H1 (cell line): ENCODE measurements at regions not wholly inside any gene's neighbourhood (a gene's known extent, or its start where the extent isn't known, plus 50 kb on each side); places are given as distances from the start of the nearest gene placed in this dataset.

ENCODE experiments used
- CTCF ChIA-PET: fragments of 300-600 bp; sonication (Branson Sonifier 250); formaldehyde crosslinking; loops from one replicate; lab custom pipeline; 2021; ENCODE audit not compliant: partially characterized antibody; lab: Charles Lee
- POLR2A ChIA-PET: fragments of 300-600 bp; sonication (Branson Sonifier 250); formaldehyde crosslinking; loops from one replicate; lab custom pipeline; 2021; ENCODE audit warnings: inconsistent platforms; ENCODE audit not compliant: partially characterized antibody; lab: Charles Lee
- DNase-seq, 2 experiments: peaks; one replicate each; pipeline versions ENCODE4 v3.0.0 to v3.0.0-alpha.2; 2010 to 2022; ENCODE audit warnings: low spot score in 2 of 2, low read depth in 1 of 2, mixed read lengths in 1 of 2
- FAIRE-seq: peaks from 2 replicates; lab custom pipeline; 2011; peaks lifted over from hg19 to GRCh38; lab: Jason Lieb, UNC
- H2AFZ ChIP-seq: 2 replicates; pipeline ENCODE4 v1.8.1; 2012; ENCODE audit warnings: low read length, inconsistent platforms
- H2AK5ac ChIP-seq: 2 replicates; pipeline ENCODE4 v1.6.1; 2013; ENCODE audit warnings: low read depth, low read length
- H2BK120ac ChIP-seq: replicated peaks from 2 replicates; pipeline ENCODE3; 2013; ENCODE audit warnings: low read depth, low read length, inconsistent platforms
- H2BK12ac ChIP-seq: 2 replicates; pipeline ENCODE4 v1.6.1; 2013; ENCODE audit warnings: low read depth, low read length
- H2BK15ac ChIP-seq: 2 replicates; pipeline ENCODE4 v1.6.1; 2013; ENCODE audit warnings: low read length
- H2BK20ac ChIP-seq: 2 replicates; pipeline ENCODE4 v1.6.1; 2013; ENCODE audit warnings: low read length
- H2BK5ac ChIP-seq: 2 replicates; pipeline ENCODE4 v1.6.1; 2013; ENCODE audit warnings: low read depth, low read length
- H3K14ac ChIP-seq: 2 replicates; pipeline ENCODE4 v1.6.1; 2013; ENCODE audit warnings: inconsistent platforms; ENCODE audit not compliant: insufficient read length
- H3K18ac ChIP-seq: 2 replicates; pipeline ENCODE4 v1.6.1; 2013; ENCODE audit warnings: low read length; ENCODE audit errors: extremely low read depth
- H3K23ac ChIP-seq: 2 replicates; pipeline ENCODE4 v1.6.1; 2013; ENCODE audit warnings: inconsistent platforms; ENCODE audit not compliant: insufficient read length
- H3K23me2 ChIP-seq: 2 replicates; pipeline ENCODE4 v1.6.1; 2013; ENCODE audit warnings: low read depth, low read length
- H3K27ac ChIP-seq: 2 replicates; pipeline ENCODE4 v1.6.1; 2011; ENCODE audit warnings: low read depth, low read length, inconsistent platforms
- H3K27me3 ChIP-seq, 4 experiments: replicated peaks in 1 of 4; 1 replicate in 1 of 4; 2 replicates in 3 of 4; pipeline versions ENCODE4 v1.6.1 to v1.8.1; 2011 to 2013; ENCODE audit warnings: low read length in 3 of 4, mild to moderate bottlenecking in 3 of 4, inconsistent platforms in 2 of 4, mixed read lengths in 2 of 4, moderate library complexity in 1 of 4; ENCODE audit not compliant: control insufficient read depth in 3 of 4, insufficient read depth in 3 of 4; ENCODE audit errors: extremely low read depth in 1 of 4
- H3K36me3 ChIP-seq, 4 experiments: 2 replicates each; pipeline versions ENCODE4 v1.6.1 to v1.8.1; 2011 to 2013; ENCODE audit warnings: mild to moderate bottlenecking in 4 of 4, low read length in 3 of 4, moderate library complexity in 2 of 4, control low read depth in 1 of 4, inconsistent platforms in 1 of 4; ENCODE audit not compliant: insufficient read depth in 4 of 4, control insufficient read depth in 2 of 4
- H3K4ac ChIP-seq: replicated peaks from 2 replicates; pipeline ENCODE3; 2013; ENCODE audit warnings: low read length, low read depth, mixed read lengths, inconsistent platforms; ENCODE audit not compliant: insufficient read length
- H3K4me1 ChIP-seq, 4 experiments: replicated peaks in 1 of 4; 1 replicate in 1 of 4; 2 replicates in 3 of 4; pipeline versions ENCODE4 v1.6.1 to v1.8.1; 2011 to 2013; ENCODE audit warnings: low read length in 3 of 4, inconsistent platforms in 2 of 4, mixed read lengths in 1 of 4; ENCODE audit not compliant: insufficient read depth in 4 of 4, control insufficient read depth in 3 of 4
- H3K4me2 ChIP-seq, 2 experiments: 2 replicates each; pipeline versions ENCODE4 v1.6.1 to v1.8.1; 2011 to 2013; ENCODE audit warnings: low read depth in 2 of 2, low read length in 2 of 2, control low read depth in 1 of 2, inconsistent platforms in 1 of 2, mild to moderate bottlenecking in 1 of 2; ENCODE audit not compliant: insufficient read depth in 1 of 2
- H3K4me3 ChIP-seq, 4 experiments: fragments of 200-600, 300-600 bp in 1 of 4; sonication (generic), shearing (Covaris generic), sonication (Bioruptor Twin) in 1 of 4; 2 replicates each; pipeline versions ENCODE4 v1.5.1 to v1.8.1; 2011 to 2016; ENCODE audit warnings: low read length in 4 of 4, low read depth in 3 of 4, control low read depth in 2 of 4, inconsistent platforms in 2 of 4, mild to moderate bottlenecking in 2 of 4, mixed read lengths in 1 of 4, moderate library complexity in 1 of 4; ENCODE audit not compliant: insufficient read depth in 2 of 4; ENCODE audit errors: extremely low read depth in 1 of 4
- H3K56ac ChIP-seq: replicated peaks from 2 replicates; pipeline ENCODE3; 2013; ENCODE audit warnings: low read depth, mild to moderate bottlenecking, mixed read lengths, low read length, inconsistent platforms; ENCODE audit not compliant: insufficient read length
- H3K79me1 ChIP-seq: 2 replicates; pipeline ENCODE4 v1.6.1; 2013; ENCODE audit warnings: low read depth, low read length, control low read depth
- H3K79me2 ChIP-seq, 2 experiments: 2 replicates each; pipeline versions ENCODE4 v1.6.1 to v1.8.1; 2012 to 2013; ENCODE audit warnings: low read length in 2 of 2, mild to moderate bottlenecking in 2 of 2, inconsistent platforms in 1 of 2; ENCODE audit not compliant: insufficient read depth in 2 of 2, control insufficient read depth in 1 of 2
- H3K9ac ChIP-seq, 4 experiments: replicated peaks in 1 of 4; 1 replicate in 1 of 4; 2 replicates in 3 of 4; pipeline versions ENCODE4 v1.6.1 to v1.8.1; 2011 to 2013; ENCODE audit warnings: low read depth in 3 of 4, low read length in 3 of 4, control low read depth in 2 of 4, mild to moderate bottlenecking in 2 of 4, moderate library complexity in 2 of 4, inconsistent platforms in 1 of 4; ENCODE audit errors: extremely low read depth in 1 of 4
- H3K9me3 ChIP-seq, 2 experiments: 2 replicates each; pipeline versions ENCODE4 v1.6.1 to v1.8.1; 2012 to 2013; ENCODE audit warnings: mild to moderate bottlenecking in 2 of 2, moderate library complexity in 2 of 2, control low read depth in 1 of 2, inconsistent platforms in 1 of 2, low read depth in 1 of 2, low read length in 1 of 2, mixed read lengths in 1 of 2; ENCODE audit not compliant: insufficient read depth in 2 of 2
- H4K20me1 ChIP-seq, 2 experiments: replicated peaks in 1 of 2; 2 replicates each; pipeline versions ENCODE3 to v1.8.1; 2011 to 2013; ENCODE audit warnings: inconsistent platforms in 2 of 2, low read length in 2 of 2, mild to moderate bottlenecking in 1 of 2; ENCODE audit not compliant: insufficient read depth in 2 of 2, control insufficient read depth in 1 of 2
- H4K5ac ChIP-seq: 2 replicates; pipeline ENCODE4 v1.6.1; 2013; ENCODE audit warnings: low read length, low read depth, mixed read lengths, inconsistent platforms; ENCODE audit not compliant: insufficient read length
- H4K8ac ChIP-seq: 2 replicates; pipeline ENCODE4 v1.8.0; 2013; ENCODE audit warnings: mild to moderate bottlenecking, moderate library complexity, low read length, inconsistent platforms; ENCODE audit not compliant: insufficient read depth; ENCODE audit errors: extremely low read depth
- H4K91ac ChIP-seq: replicated peaks from 2 replicates; pipeline ENCODE3; 2013; ENCODE audit warnings: low read length, mixed read lengths, inconsistent platforms; ENCODE audit not compliant: insufficient read length
- ASH2L ChIP-seq: fragments of 200-600, 300-600 bp; sonication (generic); IDR thresholded peaks from one replicate; pipeline ENCODE4 v1.7.1; 2017; ENCODE audit warnings: low read length
- EGR1 ChIP-seq: IDR thresholded peaks from 2 replicates; pipeline ENCODE4 v1.6.1; 2011; ENCODE audit warnings: low read depth, low read length, borderline replicate concordance
- NRF1 ChIP-seq: IDR thresholded peaks from 2 replicates; pipeline ENCODE4 v1.6.1; 2011; ENCODE audit warnings: mild to moderate bottlenecking, low read depth, low read length, improper control_type of control experiment
- PHF8 ChIP-seq: fragments of 200-600 bp; sonication (generic); conservative IDR thresholded peaks from 2 replicates; pipeline ENCODE4 v1.7.1; 2012; ENCODE audit warnings: low read depth, mild to moderate bottlenecking, inconsistent platforms, low read length, moderate library complexity
- RBBP5 ChIP-seq: IDR thresholded peaks from 2 replicates; pipeline ENCODE4 v1.7.1; 2012; ENCODE audit warnings: low read depth, mild to moderate bottlenecking, inconsistent platforms, low read length, moderate library complexity, borderline replicate concordance
- RFX5 ChIP-seq: IDR thresholded peaks from 2 replicates; pipeline ENCODE4 v1.6.1; 2011; ENCODE audit warnings: low read depth, low read length, improper control_type of control experiment, borderline replicate concordance
- SIN3A ChIP-seq, 2 experiments: IDR thresholded peaks in 1 of 2; conservative IDR thresholded peaks in 1 of 2; 2 replicates each; pipeline ENCODE4 v1.6.1; 2011 to 2012; ENCODE audit warnings: low read length in 2 of 2, improper control_type of control experiment in 1 of 2, low read depth in 1 of 2, mild to moderate bottlenecking in 1 of 2
- WGBS, 2 experiments: shearing (Covaris generic) in 1 of 2; methylation state at CpG; one replicate each; pipeline versions ENCODE4 v1.1.6 to v1.1.7; 2013 to 2015; ENCODE audit warnings: low lambda C conversion rate in 2 of 2, mixed read lengths in 2 of 2, inconsistent platforms in 1 of 2, low coverage in 1 of 2, missing lambda C conversion rate in 1 of 2; ENCODE audit not compliant: insufficient replicate concordance in 2 of 2, insufficient coverage in 1 of 2, insufficient read length in 1 of 2; ENCODE audit errors: extremely low coverage in 1 of 2, missing lambda C conversion rate in 1 of 2; 5-methylcytosine and 5-hydroxymethylcytosine counted together
- TF ChIP-seq, protein P1 (sequence below): IDR thresholded peaks from 2 replicates; pipeline ENCODE4 v1.6.1; 2011; ENCODE audit warnings: low read length, improper control_type of control experiment
- TF ChIP-seq, protein P2 (sequence below): IDR thresholded peaks from 2 replicates; pipeline ENCODE4 v1.6.1; 2012; ENCODE audit warnings: low read length, inconsistent platforms

DNA sequence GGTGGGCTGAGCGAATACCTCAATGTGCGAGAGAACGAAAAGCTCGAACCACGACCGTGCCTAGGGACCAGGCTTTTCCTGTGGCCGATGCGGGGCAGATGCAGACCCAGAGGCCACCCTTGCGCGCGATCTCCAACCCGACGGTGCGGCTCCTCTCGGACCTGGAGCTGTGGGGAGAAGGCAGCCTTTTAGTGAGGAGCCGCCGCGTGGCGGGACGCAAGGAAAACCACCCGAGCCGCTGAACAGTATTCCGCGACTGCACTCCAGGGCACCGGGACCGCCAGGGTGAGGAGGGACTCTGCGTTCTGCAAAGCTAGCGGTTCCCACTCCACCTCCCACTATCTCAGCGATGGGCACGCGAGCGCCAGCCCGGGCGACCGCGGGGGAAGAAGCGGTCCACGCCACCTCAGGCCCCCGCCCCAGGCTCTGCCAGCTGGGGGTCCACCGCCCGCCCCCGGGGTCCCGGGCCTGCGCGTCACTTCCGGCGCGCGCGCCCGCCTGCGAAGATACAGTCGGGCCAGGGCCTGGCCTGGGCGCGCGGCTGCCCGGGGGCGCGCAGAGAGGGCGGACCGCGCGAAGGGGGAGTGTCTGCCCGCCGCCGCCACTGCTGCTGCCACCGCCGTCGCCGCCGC is 66.5 kb upstream of the PRKACB start:
- Histone ChIP-seq H3K56ac (peak overlapping the region; percentile 71), H4K5ac (peak overlapping the region; percentile 83), H3K9ac (peak overlapping the region; percentile 80 to 96 (median 94)), H3K27me3 (no peaks in the 10 kb centered on the region), H3K4me2 (peak overlapping the region; percentile 71 to 93), H3K23ac (no peak overlapping the region), H2BK5ac (peak overlapping the region; percentile 87), H3K4me1 (peaks cover 0 to 2% (median under 1%) of the 10 kb centered on the region in 4 experiments; a peak in 2 of 7 replicates), H2BK120ac (no peak overlapping the region), H3K23me2 (peaks cover 4% of the 10 kb centered on the region; the same call in 1 of the 2 replicates), H2AFZ (peak overlapping the region; percentile 93), H3K27ac (peak overlapping the region; percentile 93), H3K79me1 (0 out of 2 replicates have a peak, but pooled peaks cover 3% of the 10 kb centered on the region), H3K4me3 (peak overlapping the region; percentile 73 to 99 (median 95)), H2BK15ac (no peak overlapping the region), H4K91ac (peak overlapping the region; percentile 92), H2AK5ac (no peak overlapping the region), H2BK20ac (no peak overlapping the region), H3K14ac (no peak overlapping the region), H3K36me3 (no peaks in the 10 kb centered on the region), H2BK12ac (no peak overlapping the region), H4K20me1 (no peaks in the 10 kb centered on the region), H3K9me3 (no peaks in the 10 kb centered on the region), H3K18ac (peak overlapping the region; percentile 98; the same call in 1 of the 2 replicates), H3K4ac (peak overlapping the region; percentile 27), H4K8ac (peak overlapping the region; percentile 99), H3K79me2 (peaks cover 0 to 34% of the 10 kb centered on the region in 2 experiments; a peak in 2 of 4 replicates)
- POLR2A ChIA-PET = no interaction called here
- DNase-seq (peak in 1 of 2 experiments; percentile 90), FAIRE-seq (no peak)
- WGBS, 2 experiments = 1% methylated on average over 14 of the region's 71 CpGs; no CpG with 5 or more reads in 1 of the 2 experiments
- CTCF ChIA-PET = no interaction called here
- TF ChIP-seq EGR1 (peak; percentile 25; the same call in 1 of the 2 replicates), RFX5 (no peak), SIN3A (conservative IDR thresholded peaks at IDR 0.05 in 1 of 2, IDR thresholded peaks at IDR 0.05 in 1 of 2; ENCODE audit: low read depth in 1 of 2, low read length in 2 of 2) (0 out of 4 replicates have a peak, but pooled peaks of 1 of the 2 experiments have one; percentile 17), NRF1 (no peak), PHF8 (peak; percentile 94), ASH2L (peak; percentile 79), RBBP5 (peak; percentile 72)
- TF ChIP-seq, protein P1, sequence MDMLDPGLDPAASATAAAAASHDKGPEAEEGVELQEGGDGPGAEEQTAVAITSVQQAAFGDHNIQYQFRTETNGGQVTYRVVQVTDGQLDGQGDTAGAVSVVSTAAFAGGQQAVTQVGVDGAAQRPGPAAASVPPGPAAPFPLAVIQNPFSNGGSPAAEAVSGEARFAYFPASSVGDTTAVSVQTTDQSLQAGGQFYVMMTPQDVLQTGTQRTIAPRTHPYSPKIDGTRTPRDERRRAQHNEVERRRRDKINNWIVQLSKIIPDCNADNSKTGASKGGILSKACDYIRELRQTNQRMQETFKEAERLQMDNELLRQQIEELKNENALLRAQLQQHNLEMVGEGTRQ = no peak
- TF ChIP-seq, protein P2, sequence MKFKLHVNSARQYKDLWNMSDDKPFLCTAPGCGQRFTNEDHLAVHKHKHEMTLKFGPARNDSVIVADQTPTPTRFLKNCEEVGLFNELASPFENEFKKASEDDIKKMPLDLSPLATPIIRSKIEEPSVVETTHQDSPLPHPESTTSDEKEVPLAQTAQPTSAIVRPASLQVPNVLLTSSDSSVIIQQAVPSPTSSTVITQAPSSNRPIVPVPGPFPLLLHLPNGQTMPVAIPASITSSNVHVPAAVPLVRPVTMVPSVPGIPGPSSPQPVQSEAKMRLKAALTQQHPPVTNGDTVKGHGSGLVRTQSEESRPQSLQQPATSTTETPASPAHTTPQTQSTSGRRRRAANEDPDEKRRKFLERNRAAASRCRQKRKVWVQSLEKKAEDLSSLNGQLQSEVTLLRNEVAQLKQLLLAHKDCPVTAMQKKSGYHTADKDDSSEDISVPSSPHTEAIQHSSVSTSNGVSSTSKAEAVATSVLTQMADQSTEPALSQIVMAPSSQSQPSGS = no peak
